A673 (cell line): ENCODE measurements at regions not wholly inside any gene's neighbourhood (a gene's known extent, or its start where the extent isn't known, plus 50 kb on each side); places are given as distances from the start of the nearest gene placed in this dataset.

Source experiments
- BruUV-seq: library from RNA; stranded (reverse); fragments of 400-500 nt; replicated peaks from 2 replicates; lab custom pipeline; 2021; lab: Mats Ljungman, UMichigan
- CTCF ChIA-PET: fragments of 300-600 bp; sonication (Branson Sonifier 250); formaldehyde crosslinking; loops from one replicate; lab custom pipeline; 2022; ENCODE audit warnings: antibody characterized with exemption; lab: Charles Lee
- POLR2A ChIA-PET: fragments of 300-600 bp; sonication (Branson Sonifier 250); formaldehyde crosslinking; loops from one replicate; lab custom pipeline; 2022; ENCODE audit warnings: antibody characterized with exemption; ENCODE audit not compliant: low non-redundant PET; lab: Charles Lee
- DNase-seq: peaks from one replicate; pipeline ENCODE4 v3.0.0-alpha.2; 2015; ENCODE audit warnings: low spot score
- H3K27ac ChIP-seq: fragments of 200-600 bp; sonication (generic); 2 replicates; pipeline ENCODE4 v1.5.1; 2016; ENCODE audit warnings: mixed run types, low read depth, mild to moderate bottlenecking, mixed read lengths, antibody characterized with exemption, low read length; ENCODE audit not compliant: poor library complexity, severe bottlenecking
- H3K27me3 ChIP-seq: fragments of 200-600 bp; sonication (generic); replicated peaks from 2 replicates; pipeline ENCODE4 v1.6.1; 2017; ENCODE audit warnings: mixed run types, low read depth, mild to moderate bottlenecking, mixed read lengths, antibody characterized with exemption, low read length; ENCODE audit not compliant: insufficient read depth, poor library complexity
- H3K36me3 ChIP-seq: fragments of 200-600 bp; sonication (generic); 2 replicates; pipeline ENCODE4 v1.6.1; 2016; ENCODE audit warnings: mixed run types, mild to moderate bottlenecking, mixed read lengths, antibody characterized with exemption, low read length; ENCODE audit not compliant: insufficient read depth, poor library complexity, severe bottlenecking
- H3K4me1 ChIP-seq: fragments of 200-600 bp; sonication (generic); 2 replicates; pipeline ENCODE4 v1.6.1; 2017; ENCODE audit warnings: mixed run types, mild to moderate bottlenecking, mixed read lengths, antibody characterized with exemption, low read length; ENCODE audit not compliant: insufficient read depth, poor library complexity, severe bottlenecking
- H3K4me3 ChIP-seq: fragments of 200-600 bp; sonication (generic); 2 replicates; pipeline ENCODE4 v1.5.1; 2016; ENCODE audit warnings: low read depth, mixed run types, mild to moderate bottlenecking, mixed read lengths, low read length; ENCODE audit not compliant: poor library complexity, severe bottlenecking
- H3K9me3 ChIP-seq: fragments of 200-600 bp; sonication (generic); 2 replicates; pipeline ENCODE4 v1.6.1; 2016; ENCODE audit warnings: mixed run types, low read depth, mild to moderate bottlenecking, mixed read lengths, antibody characterized with exemption, low read length; ENCODE audit not compliant: poor library complexity, severe bottlenecking
- CTCF ChIP-seq: fragments of 300-800, 200-600 bp; sonication (generic); conservative IDR thresholded peaks from 2 replicates; pipeline ENCODE4 v1.5.1; 2017; ENCODE audit warnings: low read depth, mild to moderate bottlenecking, antibody characterized with exemption, low read length, moderate library complexity, mixed read lengths
- EZH2 ChIP-seq: fragments of 200-600 bp; sonication (generic); IDR thresholded peaks from 2 replicates; pipeline ENCODE4 v1.6.1; 2017; ENCODE audit warnings: borderline replicate concordance, low read depth, mild to moderate bottlenecking, mixed read lengths, antibody characterized with exemption, low read length; ENCODE audit not compliant: poor library complexity, severe bottlenecking
- intact Hi-C: fragments of 100-400 bp; cut with micrococcal nuclease; formaldehyde crosslinking; loops from one replicate; pipeline ENCODE4 v1.10.0; 2022; ENCODE audit not compliant: unreplicated experiment

GRCh38 chr5:125440905-125441304 is 694.5 kb upstream of the ZNF608 start:
- no peak overlapping the region for H3K27ac ChIP-seq
- H3K27me3 ChIP-seq = no peaks in the 10 kb centered on the region
- no peaks in the 10 kb centered on the region for H3K4me1 ChIP-seq
- peaks cover 4% of the 10 kb centered on the region for H3K9me3 ChIP-seq
- intact Hi-C loops = no loop called here
- TF ChIP-seq CTCF (no peak), EZH2 (no peak)
- ChIA-PET CTCF (no interaction called here), POLR2A (no interaction called here)
- no peak for DNase-seq
- no peaks in the 10 kb centered on the region for H3K36me3 ChIP-seq
- H3K4me3 ChIP-seq = no peak overlapping the region
- BruUV-seq = no TSS peak

- Histone ChIP-seq H3K27me3 (no peaks in the 10 kb centered on the region), H3K36me3 (no peaks in the 10 kb centered on the region), H3K4me1 (no peaks in the 10 kb centered on the region), H3K27ac (no peak overlapping the region), H3K4me3 (no peak overlapping the region), H3K9me3 (peaks cover 4% of the 10 kb centered on the region)
- intact Hi-C loops = no loop called here
- ChIA-PET POLR2A (no interaction called here), CTCF (no interaction called here)
- no peak for DNase-seq
- BruUV-seq = no TSS peak
- TF ChIP-seq EZH2 (no peak), CTCF (no peak)
Observed at GRCh38 chr5:125446986-125447385, 700.5 kb upstream of the ZNF608 start.

GRCh38 chr5:125450771-125451170 is 704.3 kb upstream of the ZNF608 start:
- no TSS peak for BruUV-seq
- no peak for DNase-seq
- Histone ChIP-seq H3K9me3 (no peaks in the 10 kb centered on the region), H3K4me1 (no peaks in the 10 kb centered on the region), H3K36me3 (no peaks in the 10 kb centered on the region), H3K27ac (no peak overlapping the region), H3K4me3 (no peak overlapping the region), H3K27me3 (no peaks in the 10 kb centered on the region)
- POLR2A ChIA-PET = no interaction called here
- CTCF ChIA-PET = no interaction called here
- intact Hi-C loops = no loop called here
- TF ChIP-seq CTCF = no peak
- TF ChIP-seq EZH2 = no peak
